ENCODE measurements at regions not wholly inside any gene's neighbourhood (a gene's known extent, or its start where the extent isn't known, plus 50 kb on each side); places are given as distances from the start of the nearest gene placed in this dataset.

GRCh38 chr4:129422277-129422676, 326.3 kb downstream of the C4orf33 start:
- DNase-seq = no peak

- peak; percentile 55 for DNase-seq
Measured at GRCh38 chr4:129428454-129428853, 332.5 kb downstream of the C4orf33 start.

- DNase-seq = peak; percentile 77
Measured at GRCh38 chr4:129429581-129430320, 333.8 kb downstream of the C4orf33 start.

GRCh38 chr4:129437347-129437746, 341.4 kb downstream of the C4orf33 start:
- DNase-seq = no peak

- no peak for DNase-seq
Measured at GRCh38 chr4:129438456-129438981, 342.6 kb downstream of the C4orf33 start.

- no peak for DNase-seq
Measured at GRCh38 chr4:129446074-129446473, 350.1 kb downstream of the C4orf33 start.

GRCh38 chr4:129453524-129454200, 357.7 kb downstream of the C4orf33 start:
- peak; percentile 92 for DNase-seq

- DNase-seq = peak; percentile 86
Measured at GRCh38 chr4:129455482-129455881, 359.5 kb downstream of the C4orf33 start.

GRCh38 chr4:129468624-129469023, 372.7 kb downstream of the C4orf33 start:
- no peak for DNase-seq

GRCh38 chr4:129474698-129475097, 378.7 kb downstream of the C4orf33 start:
- DNase-seq = no peak

- DNase-seq = no peak
Measured at GRCh38 chr4:129481107-129481506, 385.2 kb downstream of the C4orf33 start.

GRCh38 chr4:129488427-129488826, 392.5 kb downstream of the C4orf33 start:
- no peak for DNase-seq

GRCh38 chr4:129490516-129490915, 394.6 kb downstream of the C4orf33 start:
- no peak for DNase-seq

- DNase-seq = no peak
Measured at GRCh38 chr4:129498626-129499025, 402.7 kb downstream of the C4orf33 start.

GRCh38 chr4:129514852-129515251, 418.9 kb downstream of the C4orf33 start:
- no peak for DNase-seq

GRCh38 chr4:129515356-129515755, 419.4 kb downstream of the C4orf33 start:
- no peak for DNase-seq

GRCh38 chr4:129526812-129527211, 430.9 kb downstream of the C4orf33 start:
- DNase-seq = peak; percentile 5

GRCh38 chr4:129531253-129531652, 435.3 kb downstream of the C4orf33 start:
- DNase-seq = no peak

GRCh38 chr4:129532573-129532972, 436.6 kb downstream of the C4orf33 start:
- no peak for DNase-seq

GRCh38 chr4:129543299-129543698, 447.3 kb downstream of the C4orf33 start:
- no peak for DNase-seq

- no peak for DNase-seq
Measured at GRCh38 chr4:129545599-129546278, 449.8 kb downstream of the C4orf33 start.

GRCh38 chr4:129546531-129546930, 450.6 kb downstream of the C4orf33 start:
- DNase-seq = no peak

- no peak for DNase-seq
Measured at GRCh38 chr4:129550281-129550785, 454.4 kb downstream of the C4orf33 start.

Measured in NCI-H1694 treated with DMSO at 0.1 percent for 48 hours (cell line).